ENCODE measurements at regions not wholly inside any gene's neighbourhood (a gene's known extent, or its start where the extent isn't known, plus 50 kb on each side); places are given as distances from the start of the nearest gene placed in this dataset.

- Histone ChIP-seq H2AFZ (ENCODE audit: low read length) (no peak overlapping the region), H3K4me3 (ENCODE audit: low read length) (no peak overlapping the region), H3K27ac (ENCODE audit: low read length) (no peak overlapping the region), H3K79me2 (ENCODE audit: low read length) (no peaks in the 10 kb centered on the region), H3K4me2 (ENCODE audit: low read depth, low read length) (no peak overlapping the region), H3K9me3 (replicated peaks; ENCODE audit: insufficient read depth, low read length) (no peaks in the 10 kb centered on the region), H3F3A (ENCODE audit: insufficient read depth, low read length) (no peaks in the 10 kb centered on the region), H3K36me3 (replicated peaks; ENCODE audit: insufficient read depth, low read length) (no peaks in the 10 kb centered on the region), H3K9me2 (replicated peaks; ENCODE audit: insufficient read depth, low read length) (no peaks in the 10 kb centered on the region), H4K20me1 (ENCODE audit: insufficient read depth, low read length) (no peaks in the 10 kb centered on the region), H3K27me3 (replicated peaks; ENCODE audit: insufficient read depth, low read length) (peaks cover 80% of the 10 kb centered on the region), H3K4me1 (ENCODE audit: low read length) (no peaks in the 10 kb centered on the region), H3K9ac (ENCODE audit: low read length) (no peak overlapping the region)
- TF ChIP-seq EZH2phosphoT487 (IDR thresholded peaks at IDR 0.05; ENCODE audit: low read length) (no peak), EZH2 (optimal IDR thresholded peaks at IDR 0.05; ENCODE audit: low read depth, low read length) (no peak)
- TF ChIP-seq, protein P1, sequence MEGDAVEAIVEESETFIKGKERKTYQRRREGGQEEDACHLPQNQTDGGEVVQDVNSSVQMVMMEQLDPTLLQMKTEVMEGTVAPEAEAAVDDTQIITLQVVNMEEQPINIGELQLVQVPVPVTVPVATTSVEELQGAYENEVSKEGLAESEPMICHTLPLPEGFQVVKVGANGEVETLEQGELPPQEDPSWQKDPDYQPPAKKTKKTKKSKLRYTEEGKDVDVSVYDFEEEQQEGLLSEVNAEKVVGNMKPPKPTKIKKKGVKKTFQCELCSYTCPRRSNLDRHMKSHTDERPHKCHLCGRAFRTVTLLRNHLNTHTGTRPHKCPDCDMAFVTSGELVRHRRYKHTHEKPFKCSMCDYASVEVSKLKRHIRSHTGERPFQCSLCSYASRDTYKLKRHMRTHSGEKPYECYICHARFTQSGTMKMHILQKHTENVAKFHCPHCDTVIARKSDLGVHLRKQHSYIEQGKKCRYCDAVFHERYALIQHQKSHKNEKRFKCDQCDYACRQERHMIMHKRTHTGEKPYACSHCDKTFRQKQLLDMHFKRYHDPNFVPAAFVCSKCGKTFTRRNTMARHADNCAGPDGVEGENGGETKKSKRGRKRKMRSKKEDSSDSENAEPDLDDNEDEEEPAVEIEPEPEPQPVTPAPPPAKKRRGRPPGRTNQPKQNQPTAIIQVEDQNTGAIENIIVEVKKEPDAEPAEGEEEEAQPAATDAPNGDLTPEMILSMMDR (IDR thresholded peaks at IDR 0.05; ENCODE audit: low read length), result no peak
- no peak for DNase-seq
These were observed 143.1 kb upstream of the SDK2 start for GRCh38 chr17:73787076-73788059.

DNA sequence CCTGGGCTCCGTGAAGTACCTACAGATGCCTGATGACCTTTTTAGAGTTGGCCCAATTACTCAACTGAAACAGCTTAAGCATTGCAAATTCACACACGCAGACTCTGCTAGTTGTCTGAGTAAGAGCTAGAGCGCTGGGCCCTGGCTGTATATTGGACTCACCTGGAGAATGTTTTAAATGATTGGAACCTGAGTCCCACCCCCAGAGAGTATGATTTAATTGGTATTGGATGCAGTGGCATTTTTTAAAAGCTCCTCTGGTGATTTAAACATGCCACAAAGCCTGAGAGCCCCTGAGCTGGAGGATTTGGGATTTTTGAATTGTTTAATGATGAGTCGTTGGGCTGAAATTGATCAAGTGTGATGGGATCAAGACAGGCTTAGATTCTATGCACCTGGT, 143.9 kb upstream of the SDK2 start:
- Histone ChIP-seq H3K36me3 (replicated peaks; ENCODE audit: insufficient read depth, low read length) (no peaks in the 10 kb centered on the region), H3K27ac (ENCODE audit: low read length) (no peak overlapping the region), H3K9me3 (replicated peaks; ENCODE audit: insufficient read depth, low read length) (no peaks in the 10 kb centered on the region), H3F3A (ENCODE audit: insufficient read depth, low read length) (no peaks in the 10 kb centered on the region), H3K9me2 (replicated peaks; ENCODE audit: insufficient read depth, low read length) (no peaks in the 10 kb centered on the region), H3K9ac (ENCODE audit: low read length) (no peak overlapping the region), H2AFZ (ENCODE audit: low read length) (no peak overlapping the region), H3K27me3 (replicated peaks; ENCODE audit: insufficient read depth, low read length) (peaks cover 81% of the 10 kb centered on the region), H4K20me1 (ENCODE audit: insufficient read depth, low read length) (no peaks in the 10 kb centered on the region), H3K4me3 (ENCODE audit: low read length) (no peak overlapping the region), H3K4me1 (ENCODE audit: low read length) (no peaks in the 10 kb centered on the region), H3K79me2 (ENCODE audit: low read length) (no peaks in the 10 kb centered on the region), H3K4me2 (ENCODE audit: low read depth, low read length) (no peak overlapping the region)
- no peak for DNase-seq
- TF ChIP-seq EZH2 (optimal IDR thresholded peaks at IDR 0.05; ENCODE audit: low read depth, low read length), result no peak
- TF ChIP-seq, protein P1 (IDR thresholded peaks at IDR 0.05; ENCODE audit: low read length), result no peak
- no peak for TF ChIP-seq EZH2phosphoT487 (IDR thresholded peaks at IDR 0.05; ENCODE audit: low read length)

- Histone ChIP-seq H4K20me1 (ENCODE audit: insufficient read depth, low read length) (no peaks in the 10 kb centered on the region), H3K79me2 (ENCODE audit: low read length) (no peaks in the 10 kb centered on the region), H3K9me2 (replicated peaks; ENCODE audit: insufficient read depth, low read length) (no peaks in the 10 kb centered on the region), H3K36me3 (replicated peaks; ENCODE audit: insufficient read depth, low read length) (no peaks in the 10 kb centered on the region), H3K9me3 (replicated peaks; ENCODE audit: insufficient read depth, low read length) (no peaks in the 10 kb centered on the region), H3K4me3 (ENCODE audit: low read length) (no peak overlapping the region), H3K27ac (ENCODE audit: low read length) (no peak overlapping the region), H2AFZ (ENCODE audit: low read length) (no peak overlapping the region), H3K4me1 (ENCODE audit: low read length) (no peaks in the 10 kb centered on the region), H3K4me2 (ENCODE audit: low read depth, low read length) (no peak overlapping the region), H3F3A (ENCODE audit: insufficient read depth, low read length) (no peaks in the 10 kb centered on the region), H3K9ac (ENCODE audit: low read length) (no peak overlapping the region), H3K27me3 (replicated peaks; ENCODE audit: insufficient read depth, low read length) (peaks cover 77% of the 10 kb centered on the region)
- TF ChIP-seq EZH2phosphoT487 (IDR thresholded peaks at IDR 0.05; ENCODE audit: low read length) (no peak), EZH2 (optimal IDR thresholded peaks at IDR 0.05; ENCODE audit: low read depth, low read length) (no peak)
- TF ChIP-seq, protein P1 (IDR thresholded peaks at IDR 0.05; ENCODE audit: low read length), result no peak
- DNase-seq, result no peak
These were observed 146.9 kb upstream of the SDK2 start for GRCh38 chr17:73791121-73791520.

All from MM.1S (cell line).